ENCODE measurements at regions not wholly inside any gene's neighbourhood (a gene's known extent, or its start where the extent isn't known, plus 50 kb on each side); places are given as distances from the start of the nearest gene placed in this dataset.

GRCh38 chr14:94906991-94907587, 137.2 kb upstream of the GSC start:
- BruUV-seq (replicated peaks): no TSS peak
- no peak for TF ChIP-seq TCF7L2 (IDR thresholded peaks at IDR 0.05; ENCODE audit: low read depth, low read length)
- no peak for TF ChIP-seq POLR2AphosphoS5 (IDR thresholded peaks at IDR 0.05; ENCODE audit: low read depth, low read length)
- TF ChIP-seq, protein P1, sequence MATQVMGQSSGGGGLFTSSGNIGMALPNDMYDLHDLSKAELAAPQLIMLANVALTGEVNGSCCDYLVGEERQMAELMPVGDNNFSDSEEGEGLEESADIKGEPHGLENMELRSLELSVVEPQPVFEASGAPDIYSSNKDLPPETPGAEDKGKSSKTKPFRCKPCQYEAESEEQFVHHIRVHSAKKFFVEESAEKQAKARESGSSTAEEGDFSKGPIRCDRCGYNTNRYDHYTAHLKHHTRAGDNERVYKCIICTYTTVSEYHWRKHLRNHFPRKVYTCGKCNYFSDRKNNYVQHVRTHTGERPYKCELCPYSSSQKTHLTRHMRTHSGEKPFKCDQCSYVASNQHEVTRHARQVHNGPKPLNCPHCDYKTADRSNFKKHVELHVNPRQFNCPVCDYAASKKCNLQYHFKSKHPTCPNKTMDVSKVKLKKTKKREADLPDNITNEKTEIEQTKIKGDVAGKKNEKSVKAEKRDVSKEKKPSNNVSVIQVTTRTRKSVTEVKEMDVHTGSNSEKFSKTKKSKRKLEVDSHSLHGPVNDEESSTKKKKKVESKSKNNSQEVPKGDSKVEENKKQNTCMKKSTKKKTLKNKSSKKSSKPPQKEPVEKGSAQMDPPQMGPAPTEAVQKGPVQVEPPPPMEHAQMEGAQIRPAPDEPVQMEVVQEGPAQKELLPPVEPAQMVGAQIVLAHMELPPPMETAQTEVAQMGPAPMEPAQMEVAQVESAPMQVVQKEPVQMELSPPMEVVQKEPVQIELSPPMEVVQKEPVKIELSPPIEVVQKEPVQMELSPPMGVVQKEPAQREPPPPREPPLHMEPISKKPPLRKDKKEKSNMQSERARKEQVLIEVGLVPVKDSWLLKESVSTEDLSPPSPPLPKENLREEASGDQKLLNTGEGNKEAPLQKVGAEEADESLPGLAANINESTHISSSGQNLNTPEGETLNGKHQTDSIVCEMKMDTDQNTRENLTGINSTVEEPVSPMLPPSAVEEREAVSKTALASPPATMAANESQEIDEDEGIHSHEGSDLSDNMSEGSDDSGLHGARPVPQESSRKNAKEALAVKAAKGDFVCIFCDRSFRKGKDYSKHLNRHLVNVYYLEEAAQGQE (IDR thresholded peaks at IDR 0.05; ENCODE audit: insufficient read depth in 1 of 2, low read depth in 2 of 2, low read length in 1 of 2): no peak
- no peak for TF ChIP-seq SIN3A (IDR thresholded peaks at IDR 0.05; ENCODE audit: borderline replicate concordance, insufficient read depth, low read depth, low read length)
- TF ChIP-seq, protein P2, sequence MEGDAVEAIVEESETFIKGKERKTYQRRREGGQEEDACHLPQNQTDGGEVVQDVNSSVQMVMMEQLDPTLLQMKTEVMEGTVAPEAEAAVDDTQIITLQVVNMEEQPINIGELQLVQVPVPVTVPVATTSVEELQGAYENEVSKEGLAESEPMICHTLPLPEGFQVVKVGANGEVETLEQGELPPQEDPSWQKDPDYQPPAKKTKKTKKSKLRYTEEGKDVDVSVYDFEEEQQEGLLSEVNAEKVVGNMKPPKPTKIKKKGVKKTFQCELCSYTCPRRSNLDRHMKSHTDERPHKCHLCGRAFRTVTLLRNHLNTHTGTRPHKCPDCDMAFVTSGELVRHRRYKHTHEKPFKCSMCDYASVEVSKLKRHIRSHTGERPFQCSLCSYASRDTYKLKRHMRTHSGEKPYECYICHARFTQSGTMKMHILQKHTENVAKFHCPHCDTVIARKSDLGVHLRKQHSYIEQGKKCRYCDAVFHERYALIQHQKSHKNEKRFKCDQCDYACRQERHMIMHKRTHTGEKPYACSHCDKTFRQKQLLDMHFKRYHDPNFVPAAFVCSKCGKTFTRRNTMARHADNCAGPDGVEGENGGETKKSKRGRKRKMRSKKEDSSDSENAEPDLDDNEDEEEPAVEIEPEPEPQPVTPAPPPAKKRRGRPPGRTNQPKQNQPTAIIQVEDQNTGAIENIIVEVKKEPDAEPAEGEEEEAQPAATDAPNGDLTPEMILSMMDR (IDR thresholded peaks at IDR 0.05): no peak
- ChIA-PET POLR2A (no interaction called here), CTCF (no interaction called here)
- Histone ChIP-seq H3K36me3 (ENCODE audit: control insufficient read depth, insufficient read depth, low read length) (no peaks in the 10 kb centered on the region), H3K4me3 (ENCODE audit: low read depth in 2 of 2, low read length in 2 of 2) (no peak overlapping the region), H3K27ac (ENCODE audit: low read length) (no peak overlapping the region), H3K27me3 (ENCODE audit: control insufficient read depth, insufficient read depth, low read length) (peaks cover 3% of the 10 kb centered on the region; the same call in 1 of the 2 replicates), H3K4me1 (ENCODE audit: control insufficient read depth, insufficient read depth, low read length) (no peaks in the 10 kb centered on the region), H3K9me3 (ENCODE audit: control insufficient read depth, insufficient read depth, low read depth, low read length) (no peaks in the 10 kb centered on the region; the same call in 1 of the 2 replicates)
- intact Hi-C loops (cut with micrococcal nuclease; ENCODE audit: unreplicated experiment): no loop called here
- no peak for ATAC-seq
- in situ Hi-C loops (cut with HindIII; ENCODE audit: low pct_unique_long_range_greater_than_20kb, low sequenced_read_pairs): no loop called here
- DNase-seq (ENCODE audit: low read depth, low spot score): no peak

GRCh38 chr14:94906577-94906976, 136.7 kb upstream of the GSC start:
- ChIA-PET POLR2A (no interaction called here), CTCF (no interaction called here)
- intact Hi-C loops (cut with micrococcal nuclease; ENCODE audit: unreplicated experiment) (no loop called here), in situ Hi-C loops (cut with HindIII; ENCODE audit: low pct_unique_long_range_greater_than_20kb, low sequenced_read_pairs) (no loop called here)
- Histone ChIP-seq H3K36me3 (ENCODE audit: control insufficient read depth, insufficient read depth, low read length) (no peaks in the 10 kb centered on the region), H3K4me1 (ENCODE audit: control insufficient read depth, insufficient read depth, low read length) (no peaks in the 10 kb centered on the region), H3K9me3 (ENCODE audit: control insufficient read depth, insufficient read depth, low read depth, low read length) (no peaks in the 10 kb centered on the region; the same call in 1 of the 2 replicates), H3K27me3 (ENCODE audit: control insufficient read depth, insufficient read depth, low read length) (peaks cover 3% of the 10 kb centered on the region; the same call in 1 of the 2 replicates), H3K27ac (ENCODE audit: low read length) (no peak overlapping the region), H3K4me3 (ENCODE audit: low read depth in 2 of 2, low read length in 2 of 2) (no peak overlapping the region)
- ATAC-seq (no peak), DNase-seq (ENCODE audit: low read depth, low spot score) (no peak)
- no TSS peak for BruUV-seq (replicated peaks)
- TF ChIP-seq SIN3A (IDR thresholded peaks at IDR 0.05; ENCODE audit: borderline replicate concordance, insufficient read depth, low read depth, low read length) (no peak), POLR2AphosphoS5 (IDR thresholded peaks at IDR 0.05; ENCODE audit: low read depth, low read length) (no peak), TCF7L2 (IDR thresholded peaks at IDR 0.05; ENCODE audit: low read depth, low read length) (no peak)
- TF ChIP-seq, protein P1 (IDR thresholded peaks at IDR 0.05; ENCODE audit: insufficient read depth in 1 of 2, low read depth in 2 of 2, low read length in 1 of 2): no peak
- TF ChIP-seq, protein P2 (IDR thresholded peaks at IDR 0.05): no peak
